ENCODE measurements at regions not wholly inside any gene's neighbourhood (a gene's known extent, or its start where the extent isn't known, plus 50 kb on each side); places are given as distances from the start of the nearest gene placed in this dataset.

DNA sequence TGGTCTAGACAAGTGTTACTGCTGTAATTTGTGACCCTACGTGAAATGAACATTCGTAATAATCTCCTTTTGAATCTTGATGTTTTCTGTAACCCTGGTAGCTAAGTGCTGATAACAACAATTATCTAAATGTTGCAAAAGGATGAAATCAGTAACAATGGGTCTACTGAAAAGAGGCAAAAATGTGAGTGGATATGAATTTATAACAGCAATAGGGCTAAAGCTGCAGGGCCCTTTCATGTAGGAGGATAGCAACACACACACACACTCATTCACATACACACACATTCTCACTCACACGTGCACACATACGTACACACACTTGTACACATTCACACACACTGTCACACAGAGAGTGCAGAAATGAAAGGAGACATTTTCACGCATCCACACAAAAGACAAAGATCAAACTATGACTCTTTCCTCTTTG is 200.8 kb upstream of the NEBL start:
- H3K4me2 ChIP-seq (ENCODE audit: insufficient read depth in 1 of 2, low read depth in 2 of 2, low read length in 2 of 2) = no peak overlapping the region
- no peaks in the 10 kb centered on the region for H3K27me3 ChIP-seq (replicated peaks in 1 of 4; ENCODE audit: control insufficient read depth in 3 of 4, extremely low read depth in 1 of 4, insufficient read depth in 3 of 4, low read length in 3 of 4)
- H2AFZ ChIP-seq (ENCODE audit: low read length) = no peak overlapping the region
- H3K9me3 ChIP-seq (ENCODE audit: insufficient read depth in 2 of 2, low read depth in 1 of 2, low read length in 1 of 2) = no peaks in the 10 kb centered on the region
- H2AK5ac ChIP-seq (ENCODE audit: low read depth, low read length) = no peak overlapping the region
- no peak overlapping the region for H3K23ac ChIP-seq (ENCODE audit: insufficient read length)
- FAIRE-seq (no peak), DNase-seq (ENCODE audit: low read depth in 1 of 2, low spot score in 2 of 2) (no peak)
- H3K79me1 ChIP-seq (ENCODE audit: low read depth, low read length) = no peaks in the 10 kb centered on the region
- H4K20me1 ChIP-seq (replicated peaks in 1 of 2; ENCODE audit: control insufficient read depth in 1 of 2, insufficient read depth in 2 of 2, low read length in 2 of 2) = no peaks in the 10 kb centered on the region
- H3K4ac ChIP-seq (replicated peaks; ENCODE audit: insufficient read length, low read depth, low read length) = no peak overlapping the region
- no peaks in the 10 kb centered on the region for H3K79me2 ChIP-seq (ENCODE audit: control insufficient read depth in 1 of 2, insufficient read depth in 2 of 2, low read length in 2 of 2)
- H2BK5ac ChIP-seq (ENCODE audit: low read depth, low read length) = no peak overlapping the region
- no peak overlapping the region for H4K8ac ChIP-seq (ENCODE audit: extremely low read depth, insufficient read depth, low read length)
- H3K4me1 ChIP-seq (replicated peaks in 1 of 4; ENCODE audit: control insufficient read depth in 3 of 4, insufficient read depth in 4 of 4, low read length in 3 of 4) = no peaks in the 10 kb centered on the region
- H3K9ac ChIP-seq (replicated peaks in 1 of 4; ENCODE audit: extremely low read depth in 1 of 4, low read depth in 3 of 4, low read length in 3 of 4) = no peak overlapping the region
- no peak overlapping the region for H2BK15ac ChIP-seq (ENCODE audit: low read length)
- POLR2A ChIA-PET (ENCODE audit: partially characterized antibody) = no interaction called here
- H3K23me2 ChIP-seq (ENCODE audit: low read depth, low read length) = no peaks in the 10 kb centered on the region
- 90% methylated on average over 5 of the region's 5 CpGs; no CpG with 5 or more reads in 1 of the 2 experiments for WGBS, 2 experiments (ENCODE audit: extremely low coverage in 1 of 2, insufficient coverage in 1 of 2, insufficient read length in 1 of 2, insufficient replicate concordance in 2 of 2, low coverage in 1 of 2, low lambda C conversion rate in 2 of 2, missing lambda C conversion rate in 1 of 2)
- H3K4me3 ChIP-seq (ENCODE audit: extremely low read depth in 1 of 4, insufficient read depth in 2 of 4, low read depth in 3 of 4, low read length in 4 of 4) = no peak overlapping the region
- CTCF ChIA-PET (ENCODE audit: partially characterized antibody) = interaction anchor here (1.2 to 1.4 kb wide), 2 partner anchors 12 to 55 kb away, joined by 3 to 6 read pairs; no protein-coding TSS in a partner anchor
- H3K18ac ChIP-seq (ENCODE audit: extremely low read depth, low read length) = no peak overlapping the region
- no peak overlapping the region for H4K5ac ChIP-seq (ENCODE audit: insufficient read length, low read depth, low read length)
- no peak overlapping the region for H3K14ac ChIP-seq (ENCODE audit: insufficient read length)
- H3K36me3 ChIP-seq (ENCODE audit: control insufficient read depth in 2 of 4, insufficient read depth in 4 of 4, low read length in 3 of 4) = no peaks in the 10 kb centered on the region
- no peak overlapping the region for H3K56ac ChIP-seq (replicated peaks; ENCODE audit: insufficient read length, low read depth, low read length)
- H2BK120ac ChIP-seq (replicated peaks; ENCODE audit: low read depth, low read length) = no peak overlapping the region
- no peak overlapping the region for H2BK20ac ChIP-seq (ENCODE audit: low read length)
- no peak overlapping the region for H2BK12ac ChIP-seq (ENCODE audit: low read depth, low read length)
- H3K27ac ChIP-seq (ENCODE audit: low read depth, low read length) = no peak overlapping the region
- no peak overlapping the region for H4K91ac ChIP-seq (replicated peaks; ENCODE audit: insufficient read length, low read length)
- TF ChIP-seq RAD21 (IDR thresholded peaks at IDR 0.05 in 1 of 2, conservative IDR thresholded peaks at IDR 0.05 in 1 of 2; ENCODE audit: low read depth in 2 of 2, low read length in 2 of 2) (no peak), YY1 (IDR thresholded peaks at IDR 0.05; ENCODE audit: low read depth, low read length) (no peak), BRCA1 (IDR thresholded peaks at IDR 0.05; ENCODE audit: low read depth, low read length) (no peak), SAP30 (IDR thresholded peaks at IDR 0.05; ENCODE audit: insufficient read depth, insufficient replicate concordance, low read length) (no peak), MAFK (IDR thresholded peaks at IDR 0.05; ENCODE audit: low read depth, low read length) (no peak), SIN3A (conservative IDR thresholded peaks at IDR 0.05 in 1 of 2, IDR thresholded peaks at IDR 0.05 in 1 of 2; ENCODE audit: low read depth in 1 of 2, low read length in 2 of 2) (no peak), PHF8 (conservative IDR thresholded peaks at IDR 0.05; ENCODE audit: low read depth, low read length) (no peak), CHD2 (IDR thresholded peaks at IDR 0.05; ENCODE audit: low read length) (no peak), CBX8 (IDR thresholded peaks at IDR 0.05; ENCODE audit: borderline replicate concordance, low read depth, low read length) (no peak), SRF (IDR thresholded peaks at IDR 0.05; ENCODE audit: low read depth, low read length) (no peak), NRF1 (IDR thresholded peaks at IDR 0.05; ENCODE audit: low read depth, low read length) (no peak), CEBPB (IDR thresholded peaks at IDR 0.05; ENCODE audit: low read depth, low read length) (no peak)
- TF ChIP-seq, protein P1, sequence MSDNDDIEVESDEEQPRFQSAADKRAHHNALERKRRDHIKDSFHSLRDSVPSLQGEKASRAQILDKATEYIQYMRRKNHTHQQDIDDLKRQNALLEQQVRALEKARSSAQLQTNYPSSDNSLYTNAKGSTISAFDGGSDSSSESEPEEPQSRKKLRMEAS (IDR thresholded peaks at IDR 0.05) = no peak
- TF ChIP-seq, protein P2, sequence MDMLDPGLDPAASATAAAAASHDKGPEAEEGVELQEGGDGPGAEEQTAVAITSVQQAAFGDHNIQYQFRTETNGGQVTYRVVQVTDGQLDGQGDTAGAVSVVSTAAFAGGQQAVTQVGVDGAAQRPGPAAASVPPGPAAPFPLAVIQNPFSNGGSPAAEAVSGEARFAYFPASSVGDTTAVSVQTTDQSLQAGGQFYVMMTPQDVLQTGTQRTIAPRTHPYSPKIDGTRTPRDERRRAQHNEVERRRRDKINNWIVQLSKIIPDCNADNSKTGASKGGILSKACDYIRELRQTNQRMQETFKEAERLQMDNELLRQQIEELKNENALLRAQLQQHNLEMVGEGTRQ (IDR thresholded peaks at IDR 0.05; ENCODE audit: low read length) = no peak
